ENCODE measurements at regions not wholly inside any gene's neighbourhood (a gene's known extent, or its start where the extent isn't known, plus 50 kb on each side); places are given as distances from the start of the nearest gene placed in this dataset.
"Not testable (repeated sequence)": the region's sequence is repeated elsewhere in the genome, so short reads cannot be mapped to it uniquely, and the experiment has no call there.

- DNase-seq (ENCODE audit: low read depth in 3 of 3): no peak
These were observed 190.3 kb upstream of the TAB2 start for GRCh38 chr6:149127212-149127611.

DNA sequence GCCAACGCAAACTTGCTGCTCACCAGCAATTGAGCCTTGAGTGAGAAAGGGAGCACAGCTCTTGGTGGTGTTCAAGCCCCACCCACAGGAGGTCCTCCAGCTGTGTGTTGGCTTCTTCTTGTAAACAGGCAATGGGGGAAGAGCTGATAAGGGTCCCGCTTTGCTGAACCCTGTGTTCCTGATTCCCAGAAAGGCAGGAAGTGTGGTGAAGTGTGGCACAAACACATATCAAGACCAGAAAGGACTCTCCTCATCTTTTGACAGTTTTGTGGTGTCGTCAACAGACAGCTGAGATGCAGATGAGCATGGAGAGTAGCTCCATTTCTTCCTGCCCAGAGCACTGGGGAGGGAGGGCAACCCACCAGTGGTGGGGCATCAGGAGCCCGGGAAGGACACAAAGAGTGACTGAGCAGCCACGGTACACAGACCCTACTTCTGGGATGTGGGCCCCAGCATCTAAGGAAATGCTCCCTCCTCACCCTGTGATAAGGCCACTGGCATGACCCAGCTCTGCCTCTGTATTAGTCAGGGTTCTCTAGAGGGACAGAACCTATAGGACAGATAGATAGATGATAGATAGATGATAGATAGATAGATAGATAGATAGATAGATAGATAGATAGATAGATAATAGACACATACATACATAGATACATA is 188.9 kb upstream of the TAB2 start:
- peak in 1 of 3 experiments; percentile 12 for DNase-seq (ENCODE audit: low read depth in 3 of 3)

GRCh38 chr6:149129371-149130077 is 188.0 kb upstream of the TAB2 start:
- DNase-seq (ENCODE audit: low read depth in 3 of 3): no peak

DNA sequence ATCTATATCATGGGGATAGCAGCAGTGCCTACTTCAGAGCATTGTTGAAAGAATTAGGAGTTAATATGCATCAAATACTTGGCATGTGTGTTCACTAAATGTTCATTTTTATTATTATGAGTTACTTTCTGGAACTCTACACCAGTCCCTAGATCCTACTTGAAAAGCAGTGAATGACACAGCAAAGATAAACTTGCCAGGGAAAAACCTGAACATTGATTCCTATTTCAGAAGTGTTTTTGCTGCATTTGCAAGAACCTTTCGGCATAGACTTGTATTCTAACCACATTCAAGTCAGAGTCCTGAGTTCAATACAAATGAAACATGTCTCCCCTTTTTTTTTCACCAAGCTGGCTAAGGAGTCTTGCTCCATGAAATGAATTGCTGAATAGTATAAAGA is 187.4 kb upstream of the TAB2 start:
- no peak for DNase-seq (ENCODE audit: low read depth in 3 of 3)

GRCh38 chr6:149130508-149130907 is 187.0 kb upstream of the TAB2 start:
- DNase-seq (ENCODE audit: low read depth in 3 of 3): no peak

GRCh38 chr6:149131891-149132290 is 185.6 kb upstream of the TAB2 start:
- DNase-seq (ENCODE audit: low read depth in 3 of 3): no peak

DNA sequence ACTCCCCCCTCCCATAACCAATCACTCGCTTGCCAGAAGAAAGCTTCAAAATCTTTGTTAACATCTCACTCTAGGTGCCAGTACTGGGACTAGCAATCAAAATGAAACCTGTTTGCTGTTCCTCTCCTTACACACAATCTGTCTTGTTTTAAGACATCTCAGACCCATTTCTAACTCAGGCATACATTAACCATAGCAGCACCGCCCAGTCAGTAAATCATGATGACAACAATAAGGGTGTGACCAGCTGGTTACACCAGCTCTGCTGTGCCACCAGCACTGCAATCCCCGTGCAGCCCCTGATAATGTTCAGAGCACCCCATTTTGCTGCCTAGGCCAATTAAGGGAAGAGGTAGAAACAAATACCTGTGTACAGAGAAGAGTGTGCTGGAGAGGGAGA is 185.2 kb upstream of the TAB2 start:
- DNase-seq (ENCODE audit: low read depth in 3 of 3): no peak

DNA sequence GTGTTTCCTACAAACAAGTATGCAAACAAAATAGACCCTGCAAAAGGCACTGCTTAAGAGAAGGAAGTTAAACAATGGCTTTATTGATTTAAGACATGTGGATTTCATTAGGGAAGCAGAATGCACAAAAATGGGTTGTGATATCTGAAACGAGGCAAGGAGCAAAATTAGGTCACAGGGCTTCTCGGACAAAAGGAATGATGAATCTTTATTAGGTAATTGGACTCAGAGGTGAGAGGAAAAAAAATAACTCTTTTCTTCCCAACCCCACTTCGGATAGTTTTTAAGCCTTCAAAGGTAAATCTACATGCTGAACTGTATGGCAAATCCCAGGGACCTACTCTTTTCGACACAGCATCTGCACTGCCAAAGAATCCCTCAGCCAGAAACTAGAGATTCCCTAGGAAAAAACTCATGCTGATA is 183.0 kb upstream of the TAB2 start:
- no peak for DNase-seq (ENCODE audit: low read depth in 3 of 3)

DNA sequence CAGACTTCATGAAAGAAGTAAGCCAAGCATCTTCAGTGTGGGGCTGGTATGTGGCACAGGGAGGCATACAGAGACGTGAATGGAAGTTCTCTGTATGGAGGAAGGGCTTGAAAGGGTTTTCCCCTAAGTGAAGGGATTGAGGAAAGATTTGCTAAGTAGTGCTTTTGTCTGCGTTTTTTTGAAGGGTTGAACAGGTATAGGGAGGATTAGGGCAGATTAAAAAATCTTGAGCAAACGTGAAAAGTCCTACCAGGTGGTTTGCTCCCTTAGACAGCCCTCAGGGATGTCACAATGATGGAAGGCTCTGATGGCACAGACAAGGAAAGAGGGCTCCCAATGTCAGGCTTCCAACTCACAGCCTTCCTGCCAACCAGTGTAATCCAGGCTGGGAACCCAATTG is 181.7 kb upstream of the TAB2 start:
- no peak for DNase-seq (ENCODE audit: low read depth in 3 of 3)

DNA sequence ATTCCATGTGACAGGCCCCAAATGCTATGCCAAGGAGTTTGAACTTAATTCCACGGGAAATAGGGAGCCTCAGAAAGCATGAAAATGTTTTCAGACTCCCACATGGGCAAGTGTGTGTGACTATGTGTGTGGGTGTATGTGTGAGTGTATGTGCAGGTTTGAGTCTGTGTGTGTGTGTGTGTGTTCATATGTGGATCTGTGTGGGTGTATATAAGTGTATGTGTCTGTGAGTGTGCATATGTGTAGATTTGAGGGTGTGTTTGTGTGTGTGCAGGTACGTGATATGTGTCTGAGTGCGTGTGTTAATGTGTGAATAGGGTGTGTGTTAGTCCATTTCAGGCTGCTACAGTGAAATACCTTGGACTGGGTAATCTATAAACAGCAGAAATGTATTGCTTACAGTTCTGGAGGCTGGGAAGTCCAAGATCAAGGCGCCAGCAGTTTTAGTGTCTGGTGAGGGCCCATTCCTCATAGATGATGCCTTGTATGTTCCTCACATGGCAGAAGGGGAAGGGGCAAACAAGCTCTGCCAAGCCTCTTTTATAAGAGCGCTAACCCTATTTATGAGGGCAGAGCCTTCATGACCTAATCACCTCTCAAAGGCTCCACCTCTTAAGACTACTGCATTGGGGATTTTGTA is 181.1 kb upstream of the TAB2 start:
- no peak for DNase-seq (ENCODE audit: low read depth in 3 of 3)

- DNase-seq (ENCODE audit: low read depth in 3 of 3): no peak
These were observed 180.6 kb upstream of the TAB2 start for GRCh38 chr6:149136913-149137286.

DNA sequence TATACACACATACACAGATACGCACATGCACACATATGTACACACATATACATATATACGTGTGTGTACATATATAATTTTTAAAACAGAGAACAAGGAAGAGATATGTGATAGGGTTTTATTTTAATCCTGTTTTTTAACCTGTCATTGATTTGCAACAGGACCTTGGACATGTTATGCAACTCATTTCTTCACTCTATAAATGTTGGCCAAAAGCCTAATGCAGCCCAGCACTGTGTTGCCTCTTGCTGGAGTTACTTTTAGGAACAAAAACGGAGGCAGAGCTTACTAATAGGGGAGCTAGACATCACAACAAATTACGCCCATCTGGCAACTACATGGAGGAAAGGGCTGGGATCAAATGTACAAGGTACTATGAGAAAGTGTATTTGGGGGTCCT is 179.9 kb upstream of the TAB2 start:
- no peak for DNase-seq (ENCODE audit: low read depth in 3 of 3)

DNA sequence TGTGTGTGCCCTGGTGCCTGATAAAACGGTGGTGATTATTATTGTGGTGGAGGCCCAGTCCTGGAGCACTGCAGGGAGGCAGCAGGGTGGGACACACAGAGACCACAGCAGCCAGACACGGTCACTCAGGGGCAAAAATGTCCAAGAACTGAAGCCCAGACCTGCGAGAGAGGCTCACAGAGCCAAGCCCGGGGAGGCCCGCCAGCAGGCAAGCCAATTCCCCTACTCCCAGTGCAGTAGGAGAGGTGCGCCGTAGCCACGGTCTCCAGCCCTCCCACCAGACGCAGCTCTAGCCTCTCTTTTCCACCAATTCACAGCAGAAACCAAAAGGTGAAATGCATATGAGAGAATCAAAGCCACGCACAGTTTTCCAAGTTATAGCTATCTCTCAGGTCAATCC is 179.4 kb upstream of the TAB2 start:
- no peak for DNase-seq (ENCODE audit: low read depth in 3 of 3)

- DNase-seq (ENCODE audit: low read depth in 3 of 3): no peak
These were observed 178.7 kb upstream of the TAB2 start for GRCh38 chr6:149138699-149139294.

- DNase-seq (ENCODE audit: low read depth in 3 of 3): no peak
These were observed 177.8 kb upstream of the TAB2 start for GRCh38 chr6:149139782-149140136.

GRCh38 chr6:149140137-149140909 is 177.2 kb upstream of the TAB2 start:
- DNase-seq (ENCODE audit: low read depth in 3 of 3): peak in 1 of 3 experiments; percentile 14

GRCh38 chr6:149140910-149141290 is 176.6 kb upstream of the TAB2 start:
- no peak for DNase-seq (ENCODE audit: low read depth in 3 of 3)

- DNase-seq (ENCODE audit: low read depth in 3 of 3): no peak
These were observed 174.5 kb upstream of the TAB2 start for GRCh38 chr6:149142924-149143429.

DNA sequence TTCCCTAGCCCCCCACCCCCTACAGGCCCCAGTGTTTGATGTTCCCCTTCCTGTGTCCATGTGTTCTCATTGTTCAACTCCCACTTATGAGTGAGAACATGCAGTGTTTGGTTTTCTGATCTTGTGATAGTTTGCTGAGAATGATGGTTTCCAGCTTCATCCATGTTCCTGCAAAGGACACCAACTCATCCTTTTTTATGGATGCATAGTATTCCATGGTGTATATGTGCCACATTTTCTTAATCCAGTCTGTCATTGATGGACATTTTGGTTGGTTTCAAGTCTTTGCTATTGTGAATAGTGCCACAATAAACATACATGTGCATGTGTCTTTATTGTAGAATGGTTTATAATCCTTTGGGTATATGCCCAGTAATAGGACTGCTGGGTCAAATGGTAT is 171.7 kb upstream of the TAB2 start:
- not testable (repeated sequence) for DNase-seq (ENCODE audit: low read depth in 3 of 3)

DNA sequence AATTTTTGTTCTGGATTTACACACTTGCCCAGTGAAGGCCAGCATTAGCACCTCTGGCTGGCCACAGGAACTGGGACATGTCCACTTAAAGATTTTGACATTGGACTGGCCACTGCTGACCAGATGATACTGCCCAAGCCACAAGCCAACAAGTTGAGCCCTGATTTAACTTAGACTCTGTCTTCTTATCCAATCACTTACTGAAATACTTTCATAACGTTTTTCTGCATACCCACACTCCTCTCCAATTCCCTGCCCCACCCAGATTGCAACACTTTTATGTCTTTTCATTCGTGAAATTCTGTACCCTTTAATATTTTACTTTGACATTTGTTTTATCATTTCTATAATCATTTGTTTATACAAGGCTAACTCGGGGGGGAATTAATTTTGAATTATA is 170.3 kb upstream of the TAB2 start:
- no peak for DNase-seq (ENCODE audit: low read depth in 3 of 3)

DNA sequence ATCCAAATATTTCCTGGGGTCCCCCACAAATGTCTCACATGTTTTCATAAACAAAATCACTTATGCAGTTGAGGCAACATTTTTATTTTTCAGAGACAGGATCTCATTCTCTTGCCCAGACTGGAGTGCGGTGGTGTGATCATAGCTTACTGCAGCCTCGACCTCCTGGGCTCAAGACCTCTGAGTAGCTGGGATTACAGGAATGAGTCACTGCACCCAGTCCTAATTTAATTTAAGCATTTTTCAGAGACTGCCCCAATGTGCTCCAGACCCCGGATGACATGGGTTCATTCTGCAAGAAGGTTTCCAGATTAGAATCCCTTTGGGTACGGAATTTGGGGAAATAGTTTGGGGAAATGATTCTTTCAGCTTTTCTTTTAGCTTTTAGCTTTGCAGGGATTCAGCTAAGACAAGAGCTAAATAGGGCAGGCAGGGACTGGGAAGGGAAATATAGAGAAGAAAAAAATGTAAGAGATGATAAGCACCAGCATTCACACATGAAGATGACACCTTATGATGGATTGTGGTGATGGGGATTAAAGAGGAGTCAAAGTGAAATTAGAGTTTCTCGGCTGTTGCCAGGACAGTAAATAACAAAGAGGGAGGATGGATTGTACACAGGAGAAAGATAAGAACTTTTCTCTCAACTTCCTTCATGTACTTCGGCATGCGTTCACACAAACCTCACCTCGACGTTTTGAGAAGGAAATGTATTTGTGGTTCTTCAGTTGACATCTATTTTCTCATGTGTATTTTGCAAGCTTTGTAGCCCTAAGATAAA is 169.4 kb upstream of the TAB2 start:
- no peak for DNase-seq (ENCODE audit: low read depth in 3 of 3)

Data from stimulated activated CD4-positive, alpha-beta T cell treated with anti-CD3 and anti-CD28 coated beads, TNF-alpha, amount 100 ng/mL, for 4 hours (primary cell).